T-helper 1 cell treated with Interleukin-12 subunit alpha and Interleukin-12 subunit beta and Interleukin-4 antibody, amounts not matched to agents 30 μg/mL and 1 μg/mL, for 36 hours (primary cell): ENCODE measurements at regions not wholly inside any gene's neighbourhood (a gene's known extent, or its start where the extent isn't known, plus 50 kb on each side); places are given as distances from the start of the nearest gene placed in this dataset.

Experiments
- H3K27ac Mint-ChIP-seq: one replicate; pipeline ENCODE4 v1.8.0; 2021; ENCODE audit warnings: mild to moderate bottlenecking, mixed read lengths
- H3K27me3 Mint-ChIP-seq: one replicate; pipeline ENCODE4 v1.8.0; 2021; ENCODE audit warnings: low read depth, mixed read lengths
- H3K36me3 Mint-ChIP-seq: one replicate; pipeline ENCODE4 v1.8.0; 2021; ENCODE audit warnings: low read depth, mixed read lengths
- H3K4me1 Mint-ChIP-seq: one replicate; pipeline ENCODE4 v1.8.0; 2021; ENCODE audit warnings: low read depth, mixed read lengths
- H3K4me3 Mint-ChIP-seq: one replicate; pipeline ENCODE4 v1.8.0; 2021; ENCODE audit warnings: mild to moderate bottlenecking, moderate library complexity, mixed read lengths
- H3K9me3 Mint-ChIP-seq: one replicate; pipeline ENCODE4 v1.8.0; 2021; ENCODE audit warnings: mixed read lengths

DNA sequence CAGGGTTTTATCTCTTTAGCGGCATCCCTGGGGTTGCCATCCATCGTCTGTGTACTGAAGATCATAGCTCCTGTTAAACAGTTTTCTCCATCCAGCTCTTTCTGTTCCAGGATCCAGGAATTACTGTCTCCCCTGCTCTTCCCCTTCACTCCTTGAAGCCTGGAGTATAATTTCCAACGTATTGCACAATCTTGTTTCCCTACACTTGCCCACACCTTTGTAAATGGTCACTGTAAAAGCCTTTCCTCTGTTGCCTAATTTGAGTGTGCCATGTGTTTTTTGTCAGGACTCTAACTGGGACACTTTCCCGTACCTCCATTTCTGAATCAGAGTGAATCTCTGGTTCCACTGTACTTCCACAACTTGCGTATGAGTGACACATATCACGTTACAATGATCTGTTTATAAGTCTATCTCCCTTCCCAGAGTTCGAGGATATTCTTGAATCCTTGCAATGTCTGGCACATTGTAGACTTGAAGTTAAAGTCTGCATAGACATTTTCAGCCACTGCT, 199.6 kb upstream of the SNX7 start:
- H3K27me3 Mint-ChIP-seq = peaks cover 20% of the 10 kb centered on the region
- H3K4me3 Mint-ChIP-seq = no peak overlapping the region
- H3K36me3 Mint-ChIP-seq = no peaks in the 10 kb centered on the region
- peaks cover 2% of the 10 kb centered on the region for H3K4me1 Mint-ChIP-seq
- H3K27ac Mint-ChIP-seq = no peak overlapping the region
- no peaks in the 10 kb centered on the region for H3K9me3 Mint-ChIP-seq

DNA sequence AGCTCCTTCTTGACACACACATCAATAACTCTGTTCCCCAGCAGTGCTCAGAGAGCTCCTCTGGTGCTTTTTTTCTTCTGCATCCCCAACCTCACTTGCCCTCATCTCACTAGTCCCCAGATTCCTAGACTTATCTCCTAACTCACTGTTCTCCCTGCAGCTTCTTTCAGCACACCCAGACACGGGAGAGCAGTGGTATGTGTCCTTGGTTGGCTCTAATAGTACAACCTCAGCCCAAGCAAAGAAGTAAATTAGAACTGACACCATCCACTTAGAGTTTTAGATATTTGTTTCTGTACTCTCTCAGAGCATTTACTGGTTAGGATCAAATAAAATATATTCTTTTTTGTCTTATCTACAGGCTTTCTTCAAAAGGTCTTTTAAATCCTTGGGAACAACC, 201.4 kb upstream of the SNX7 start:
- peaks cover 20% of the 10 kb centered on the region for H3K27me3 Mint-ChIP-seq
- no peaks in the 10 kb centered on the region for H3K4me1 Mint-ChIP-seq
- H3K36me3 Mint-ChIP-seq = no peaks in the 10 kb centered on the region
- H3K4me3 Mint-ChIP-seq = no peak overlapping the region
- H3K27ac Mint-ChIP-seq = no peak overlapping the region
- H3K9me3 Mint-ChIP-seq = no peaks in the 10 kb centered on the region

DNA sequence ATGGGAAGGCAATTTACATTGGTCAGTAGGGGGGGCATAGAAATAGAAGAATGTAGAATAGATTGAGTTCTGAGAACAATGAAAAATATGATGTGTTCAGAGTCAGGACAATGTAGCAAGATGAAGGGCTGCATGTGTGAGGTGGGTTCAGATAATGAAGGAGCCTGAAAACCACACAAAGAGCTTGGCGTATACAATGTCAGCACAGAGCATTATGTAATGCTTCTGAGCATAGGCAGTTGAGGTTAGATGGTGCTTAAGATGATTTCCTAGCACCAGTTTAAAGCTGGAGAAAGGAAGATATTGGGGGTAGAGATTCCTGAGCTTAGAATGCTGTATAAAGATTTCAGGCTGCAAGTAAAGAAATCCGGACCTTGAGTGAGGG, 202.0 kb upstream of the SNX7 start:
- no peak overlapping the region for H3K4me3 Mint-ChIP-seq
- peaks cover 20% of the 10 kb centered on the region for H3K27me3 Mint-ChIP-seq
- no peak overlapping the region for H3K27ac Mint-ChIP-seq
- H3K9me3 Mint-ChIP-seq = no peaks in the 10 kb centered on the region
- H3K4me1 Mint-ChIP-seq = no peaks in the 10 kb centered on the region
- H3K36me3 Mint-ChIP-seq = no peaks in the 10 kb centered on the region

DNA sequence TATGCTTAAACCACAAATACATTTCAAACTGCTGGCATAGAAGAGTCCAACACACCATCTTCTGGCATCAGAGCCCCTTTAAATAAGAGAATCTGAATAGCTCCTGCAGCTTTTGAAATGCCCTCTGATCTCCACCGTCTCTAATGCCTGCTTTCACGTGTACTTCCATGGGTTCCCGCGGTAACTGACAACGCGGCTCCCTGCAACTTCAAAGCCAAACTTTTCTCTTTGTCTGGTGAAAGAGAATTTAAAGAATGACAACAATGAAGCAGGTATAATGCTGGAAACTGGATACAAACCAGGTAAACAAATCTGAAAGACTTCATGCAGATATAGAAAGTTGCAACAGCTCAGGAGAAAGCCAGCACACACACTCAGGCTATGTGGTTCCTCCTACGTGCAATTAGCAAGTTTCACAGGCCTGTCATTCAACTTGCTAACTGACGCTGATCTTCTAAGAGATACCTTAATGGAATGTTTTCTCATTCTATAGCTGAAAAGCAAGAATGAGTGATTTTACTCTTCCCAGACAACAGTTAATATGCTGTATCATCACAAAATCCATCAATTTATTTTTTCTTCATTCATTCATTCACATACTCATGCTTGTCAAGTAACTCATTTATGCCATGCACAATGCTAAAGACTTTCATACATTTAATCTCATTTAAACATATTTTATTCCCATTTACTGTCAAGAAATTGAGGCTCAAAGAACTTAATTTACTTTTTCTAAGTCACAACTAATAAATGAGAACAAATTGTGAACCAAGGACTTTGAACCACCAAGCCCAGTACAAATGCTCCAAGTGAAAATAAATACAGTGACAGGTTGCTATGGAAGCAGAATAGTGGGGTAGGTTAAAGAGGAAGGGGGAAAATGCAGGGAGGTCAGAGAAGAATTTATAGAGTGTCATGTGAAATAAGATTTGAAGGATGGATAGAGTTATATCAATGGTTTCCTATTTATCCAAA, 202.7 kb upstream of the SNX7 start:
- no peaks in the 10 kb centered on the region for H3K9me3 Mint-ChIP-seq
- H3K27me3 Mint-ChIP-seq = peaks cover 16% of the 10 kb centered on the region
- no peak overlapping the region for H3K4me3 Mint-ChIP-seq
- H3K4me1 Mint-ChIP-seq = no peaks in the 10 kb centered on the region
- H3K36me3 Mint-ChIP-seq = no peaks in the 10 kb centered on the region
- H3K27ac Mint-ChIP-seq = no peak overlapping the region

DNA sequence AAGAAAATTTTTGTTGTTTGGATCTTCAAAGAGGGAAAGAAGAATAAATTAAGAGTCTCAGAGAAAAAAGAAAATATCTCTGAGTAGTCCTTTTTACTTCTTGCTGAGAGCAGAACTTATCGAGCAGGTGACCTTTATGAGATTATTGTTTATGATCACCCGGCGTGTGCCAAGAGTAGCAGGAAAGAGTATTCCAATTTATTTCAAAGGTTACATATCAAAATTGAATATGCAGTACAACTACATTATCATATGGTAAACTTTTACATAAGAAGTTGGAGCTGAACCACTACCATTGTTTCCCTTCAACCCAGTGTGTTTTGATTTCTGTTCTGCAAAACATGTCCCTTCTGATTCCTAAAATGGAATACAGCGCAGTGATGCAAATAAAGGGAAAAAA, 204.3 kb upstream of the SNX7 start:
- Mint-ChIP-seq H3K27ac (no peak overlapping the region), H3K27me3 (peaks cover 21% of the 10 kb centered on the region), H3K4me3 (no peak overlapping the region), H3K36me3 (no peaks in the 10 kb centered on the region), H3K4me1 (peaks cover 3% of the 10 kb centered on the region), H3K9me3 (no peaks in the 10 kb centered on the region)

DNA sequence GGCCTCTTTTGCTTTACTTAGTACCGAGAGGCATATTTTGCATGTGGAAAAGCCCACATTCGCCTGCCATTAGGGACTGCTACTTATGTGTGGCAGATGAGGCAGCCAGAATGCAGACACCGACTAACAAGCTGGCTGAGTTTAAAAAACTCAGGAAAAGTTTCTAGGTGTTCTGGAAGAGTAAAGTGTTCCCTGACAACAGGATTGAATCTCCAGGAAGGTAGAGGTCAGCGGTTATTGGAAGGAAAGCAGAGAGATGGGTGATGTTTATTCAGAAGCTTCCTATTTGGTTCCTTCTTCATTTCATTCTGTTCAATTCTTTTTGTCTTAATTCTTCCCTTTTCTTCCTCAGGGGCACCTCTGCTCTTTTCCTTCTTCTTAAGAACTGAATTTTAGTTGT, 206.9 kb upstream of the SNX7 start:
- no peak overlapping the region for H3K4me3 Mint-ChIP-seq
- H3K36me3 Mint-ChIP-seq = no peaks in the 10 kb centered on the region
- peaks cover 14% of the 10 kb centered on the region for H3K27me3 Mint-ChIP-seq
- no peaks in the 10 kb centered on the region for H3K9me3 Mint-ChIP-seq
- H3K4me1 Mint-ChIP-seq = peaks cover 3% of the 10 kb centered on the region
- no peak overlapping the region for H3K27ac Mint-ChIP-seq

DNA sequence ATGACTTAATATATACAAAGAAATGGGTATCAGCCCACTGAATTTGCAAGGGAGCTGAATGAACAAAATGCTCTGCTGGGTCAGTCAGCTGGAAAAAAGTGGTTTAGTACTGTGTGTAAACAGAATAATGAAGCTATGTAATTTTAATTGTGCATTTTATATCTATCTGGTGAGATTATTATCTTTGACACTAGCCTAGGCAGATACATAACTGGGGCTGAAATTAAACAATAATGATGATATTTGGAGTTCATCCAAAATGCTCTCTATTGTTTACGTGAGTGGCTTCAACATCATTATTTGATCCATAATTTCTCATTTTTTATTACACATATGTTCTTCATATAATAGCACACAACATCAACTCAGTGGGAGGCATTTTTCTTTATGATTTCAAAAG, 208.5 kb upstream of the SNX7 start:
- Mint-ChIP-seq H3K4me1 (peaks cover 5% of the 10 kb centered on the region), H3K9me3 (no peaks in the 10 kb centered on the region), H3K4me3 (no peak overlapping the region), H3K27me3 (peaks cover 18% of the 10 kb centered on the region), H3K36me3 (no peaks in the 10 kb centered on the region), H3K27ac (no peak overlapping the region)

DNA sequence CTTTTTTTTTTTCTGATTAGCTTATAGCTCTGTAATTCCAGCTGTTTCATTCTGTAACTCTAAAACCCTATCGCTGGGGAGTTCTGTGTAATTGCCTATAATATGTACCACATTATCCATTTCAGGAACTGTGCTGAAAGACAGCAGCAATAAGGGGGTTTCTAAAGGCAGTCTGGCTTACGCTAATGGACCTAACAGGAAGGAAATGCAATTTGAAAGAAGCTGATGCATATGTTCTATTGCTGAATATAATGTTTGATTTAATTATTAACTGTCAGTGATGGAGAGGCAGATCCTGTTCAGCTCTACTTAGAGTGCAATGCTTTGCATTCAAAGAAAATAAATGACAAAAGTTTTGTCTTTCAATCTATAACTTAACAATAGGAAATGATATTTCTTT, 209.4 kb upstream of the SNX7 start:
- no peak overlapping the region for H3K27ac Mint-ChIP-seq
- no peaks in the 10 kb centered on the region for H3K9me3 Mint-ChIP-seq
- peaks cover 24% of the 10 kb centered on the region for H3K27me3 Mint-ChIP-seq
- no peak overlapping the region for H3K4me3 Mint-ChIP-seq
- H3K36me3 Mint-ChIP-seq = no peaks in the 10 kb centered on the region
- H3K4me1 Mint-ChIP-seq = peaks cover 5% of the 10 kb centered on the region

DNA sequence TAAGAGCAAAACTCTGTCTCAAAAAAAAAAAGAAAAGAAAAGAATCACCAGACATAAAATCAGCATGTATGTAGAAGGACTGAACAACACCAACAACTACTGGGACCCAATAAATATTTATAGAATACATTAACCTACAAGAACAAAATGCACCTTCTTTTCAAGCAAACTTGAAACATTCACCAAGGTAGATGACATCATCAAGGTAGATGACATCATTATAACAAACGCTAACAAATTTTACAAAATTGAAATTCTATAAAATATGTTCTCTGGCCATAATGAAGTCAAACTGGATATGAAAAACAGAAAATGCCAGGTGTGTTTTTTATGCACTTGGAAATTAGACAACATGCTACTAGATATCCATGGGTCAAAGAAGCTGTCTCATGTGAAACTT, 220.2 kb upstream of the SNX7 start:
- Mint-ChIP-seq H3K36me3 (no peaks in the 10 kb centered on the region), H3K9me3 (no peaks in the 10 kb centered on the region), H3K4me3 (no peak overlapping the region), H3K27ac (no peak overlapping the region), H3K4me1 (no peaks in the 10 kb centered on the region), H3K27me3 (peaks cover 13% of the 10 kb centered on the region)

DNA sequence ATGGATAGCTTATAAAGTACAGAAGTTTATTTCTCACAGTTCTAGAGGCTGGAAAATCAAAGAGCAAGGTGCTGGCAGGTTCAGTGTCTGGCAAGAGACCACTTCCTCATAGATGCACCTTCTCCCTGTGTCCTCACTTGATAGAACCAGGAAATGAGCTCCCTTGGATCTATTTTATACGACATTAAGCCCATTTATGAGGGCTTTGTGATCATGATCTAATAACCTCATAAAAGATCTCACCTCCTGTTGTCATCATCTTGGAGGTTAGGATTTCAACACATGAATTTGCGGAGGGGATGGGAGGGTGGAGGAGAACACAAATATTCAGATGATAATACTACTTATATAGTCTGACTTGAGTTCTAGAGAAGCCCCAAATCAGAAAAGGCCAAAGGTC, 222.1 kb upstream of the SNX7 start:
- Mint-ChIP-seq H3K27ac (no peak overlapping the region), H3K27me3 (peaks cover 10% of the 10 kb centered on the region), H3K4me1 (no peaks in the 10 kb centered on the region), H3K9me3 (no peaks in the 10 kb centered on the region), H3K36me3 (no peaks in the 10 kb centered on the region), H3K4me3 (no peak overlapping the region)

DNA sequence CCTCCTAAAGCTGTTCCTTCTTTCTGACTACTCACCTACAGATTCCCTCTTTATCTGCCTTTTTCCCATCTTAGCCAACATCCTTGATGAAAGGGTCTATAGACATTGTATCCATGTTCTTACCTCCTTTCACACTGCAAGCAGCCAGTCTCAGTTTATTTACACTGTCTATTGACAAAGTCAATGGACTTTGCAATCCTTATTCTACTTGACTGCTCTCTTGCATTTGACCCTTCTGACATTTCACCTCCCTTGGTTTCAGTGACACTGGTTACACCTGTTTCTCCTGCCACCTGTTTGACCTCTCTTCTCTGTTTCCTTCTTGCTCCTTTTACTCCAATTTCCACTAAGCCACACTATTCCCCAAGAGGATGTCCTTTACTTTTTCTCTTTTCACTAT, 224.0 kb upstream of the SNX7 start:
- Mint-ChIP-seq H3K36me3 (no peaks in the 10 kb centered on the region), H3K9me3 (no peaks in the 10 kb centered on the region), H3K27ac (no peak overlapping the region), H3K27me3 (peaks cover 10% of the 10 kb centered on the region), H3K4me1 (no peaks in the 10 kb centered on the region), H3K4me3 (no peak overlapping the region)

DNA sequence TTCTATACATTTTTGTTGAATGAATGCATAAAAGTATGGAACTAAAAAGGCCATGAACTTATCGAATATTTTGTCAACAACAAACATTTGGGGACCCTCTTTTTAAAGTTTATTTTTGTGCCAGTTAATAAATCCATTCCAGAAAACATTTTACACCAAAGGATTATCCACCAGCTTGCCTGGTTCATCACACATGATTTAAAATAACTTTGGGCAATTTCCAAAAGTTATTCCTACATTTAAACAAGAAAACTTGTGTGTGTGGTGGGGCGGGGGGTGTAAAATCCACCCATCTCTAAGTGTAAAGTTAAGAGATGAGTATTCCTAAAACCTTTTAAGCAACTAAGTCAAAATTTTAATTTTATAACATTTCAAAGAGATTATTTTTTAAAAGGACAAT, 224.5 kb upstream of the SNX7 start:
- Mint-ChIP-seq H3K9me3 (no peaks in the 10 kb centered on the region), H3K4me1 (no peaks in the 10 kb centered on the region), H3K27ac (no peak overlapping the region), H3K36me3 (no peaks in the 10 kb centered on the region), H3K4me3 (no peak overlapping the region), H3K27me3 (peaks cover 10% of the 10 kb centered on the region)

DNA sequence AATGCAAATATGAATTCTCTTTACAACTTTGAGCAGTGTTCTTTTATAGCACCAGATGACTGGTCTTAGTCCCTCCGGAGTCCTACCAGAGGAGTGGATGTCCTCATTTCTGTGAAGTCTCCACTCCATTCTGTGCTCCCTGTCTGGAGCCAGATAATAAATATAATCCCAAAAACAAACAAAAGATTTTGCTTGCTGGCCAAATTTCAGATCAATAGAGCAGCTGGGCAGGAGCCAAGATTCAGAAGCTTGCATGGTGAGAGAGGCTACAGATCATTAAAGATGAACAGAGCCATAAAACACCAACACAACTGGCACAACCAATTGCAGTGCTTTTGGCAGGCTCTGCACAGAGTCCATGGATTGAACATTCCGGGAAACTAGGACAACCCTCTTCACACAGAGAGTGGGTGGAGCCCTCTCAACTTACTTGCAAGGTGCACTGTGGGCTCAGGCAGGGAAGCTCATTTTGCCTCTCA, 231.5 kb upstream of the SNX7 start:
- H3K27ac Mint-ChIP-seq = no peak overlapping the region
- no peak overlapping the region for H3K4me3 Mint-ChIP-seq

DNA sequence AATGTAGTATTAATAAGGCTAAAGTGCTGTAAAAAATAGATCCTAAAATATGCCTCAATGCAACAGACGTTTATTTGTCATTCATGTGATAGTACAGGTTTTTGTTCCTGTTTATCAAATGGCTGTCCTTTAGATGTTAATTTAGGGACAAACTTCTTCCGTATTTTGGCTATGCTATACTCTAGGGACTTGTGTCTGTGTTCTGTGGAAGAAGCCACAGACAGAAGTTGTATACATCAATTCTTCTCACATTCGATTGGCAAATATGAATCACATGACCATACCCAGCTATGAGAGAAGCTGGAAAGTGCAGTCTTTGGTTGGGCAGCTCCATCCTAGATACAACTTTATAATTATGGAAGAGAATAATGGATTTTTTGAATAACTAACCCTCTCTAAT, 232.7 kb upstream of the SNX7 start:
- Mint-ChIP-seq H3K36me3 (no peaks in the 10 kb centered on the region), H3K4me3 (no peak overlapping the region), H3K27ac (no peak overlapping the region), H3K9me3 (no peaks in the 10 kb centered on the region), H3K27me3 (no peaks in the 10 kb centered on the region), H3K4me1 (no peaks in the 10 kb centered on the region)

More for the DNA sequence above, 231.5 kb upstream of the SNX7 start:
- H3K4me1 Mint-ChIP-seq = no peaks in the 10 kb centered on the region
- no peaks in the 10 kb centered on the region for H3K36me3 Mint-ChIP-seq
- no peaks in the 10 kb centered on the region for H3K9me3 Mint-ChIP-seq
- H3K27me3 Mint-ChIP-seq = no peaks in the 10 kb centered on the region

DNA sequence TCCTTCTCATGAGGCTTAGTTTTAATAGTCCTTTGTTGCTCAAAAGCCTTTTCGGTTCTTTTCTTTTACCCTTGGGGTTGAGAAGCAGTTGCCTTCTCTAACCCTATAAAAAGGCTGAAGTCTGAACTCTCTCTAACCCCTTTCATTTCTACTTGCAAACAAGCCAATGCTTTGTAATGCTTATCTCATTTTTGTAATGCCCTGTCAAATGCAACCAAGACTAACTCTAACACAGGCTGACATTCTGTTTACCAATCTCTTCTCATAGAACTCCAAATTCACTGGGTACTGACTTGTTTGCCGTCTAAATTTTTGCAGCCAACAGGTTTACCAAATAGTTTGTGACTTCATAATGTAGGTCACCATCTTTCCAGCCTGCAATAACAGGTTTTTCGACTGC, 233.9 kb upstream of the SNX7 start:
- no peaks in the 10 kb centered on the region for H3K36me3 Mint-ChIP-seq
- no peaks in the 10 kb centered on the region for H3K4me1 Mint-ChIP-seq
- H3K9me3 Mint-ChIP-seq = no peaks in the 10 kb centered on the region
- no peak overlapping the region for H3K4me3 Mint-ChIP-seq
- H3K27ac Mint-ChIP-seq = no peak overlapping the region
- no peaks in the 10 kb centered on the region for H3K27me3 Mint-ChIP-seq
